ENCODE measurements at regions not wholly inside any gene's neighbourhood (a gene's known extent, or its start where the extent isn't known, plus 50 kb on each side); places are given as distances from the start of the nearest gene placed in this dataset.

- DNase-seq (ENCODE audit: low read depth), result no peak
- H3K4me3 ChIP-seq (ENCODE audit: low read depth, low read length), result no peak overlapping the region
- no peak for TF ChIP-seq CTCF (IDR thresholded peaks at IDR 0.05; ENCODE audit: insufficient read depth, low read depth, low read length)
Measured at GRCh38 chr2:129642526-129643043, 336.9 kb upstream of the RAB6C start.

- no peak for DNase-seq (ENCODE audit: low read depth)
- TF ChIP-seq CTCF (IDR thresholded peaks at IDR 0.05; ENCODE audit: insufficient read depth, low read depth, low read length), result no peak
- H3K4me3 ChIP-seq (ENCODE audit: low read depth, low read length), result no peak overlapping the region
Measured at GRCh38 chr2:129645335-129645734, 334.1 kb upstream of the RAB6C start.

- TF ChIP-seq CTCF (IDR thresholded peaks at IDR 0.05; ENCODE audit: insufficient read depth, low read depth, low read length), result no peak
- no peak overlapping the region for H3K4me3 ChIP-seq (ENCODE audit: low read depth, low read length)
- DNase-seq (ENCODE audit: low read depth), result no peak
Measured at GRCh38 chr2:129646107-129646506, 333.4 kb upstream of the RAB6C start.

GRCh38 chr2:129653246-129653645 lies 326.2 kb upstream of the RAB6C start:
- DNase-seq (ENCODE audit: low read depth), result no peak
- no peak for TF ChIP-seq CTCF (IDR thresholded peaks at IDR 0.05; ENCODE audit: insufficient read depth, low read depth, low read length)

GRCh38 chr2:129654331-129654730 lies 325.1 kb upstream of the RAB6C start:
- no peak overlapping the region for H3K4me3 ChIP-seq (ENCODE audit: low read depth, low read length)
- TF ChIP-seq CTCF (IDR thresholded peaks at IDR 0.05; ENCODE audit: insufficient read depth, low read depth, low read length), result no peak
- DNase-seq (ENCODE audit: low read depth), result no peak

More at GRCh38 chr2:129653246-129653645, 326.2 kb upstream of the RAB6C start:
- H3K4me3 ChIP-seq (ENCODE audit: low read depth, low read length), result no peak overlapping the region

GRCh38 chr2:129656081-129656598 lies 323.3 kb upstream of the RAB6C start:
- no peak for TF ChIP-seq CTCF (IDR thresholded peaks at IDR 0.05; ENCODE audit: insufficient read depth, low read depth, low read length)
- H3K4me3 ChIP-seq (ENCODE audit: low read depth, low read length), result no peak overlapping the region
- DNase-seq (ENCODE audit: low read depth), result no peak

- no peak for TF ChIP-seq CTCF (IDR thresholded peaks at IDR 0.05; ENCODE audit: insufficient read depth, low read depth, low read length)
- no peak for DNase-seq (ENCODE audit: low read depth)
- no peak overlapping the region for H3K4me3 ChIP-seq (ENCODE audit: low read depth, low read length)
Measured at GRCh38 chr2:129658430-129658829, 321.0 kb upstream of the RAB6C start.

Measured in fibroblast of villous mesenchyme (primary cell).